H1 (cell line): ENCODE measurements at regions not wholly inside any gene's neighbourhood (a gene's known extent, or its start where the extent isn't known, plus 50 kb on each side); places are given as distances from the start of the nearest gene placed in this dataset.

Experiments
- CTCF ChIA-PET: fragments of 300-600 bp; sonication (Branson Sonifier 250); formaldehyde crosslinking; loops from one replicate; lab custom pipeline; 2021; ENCODE audit not compliant: partially characterized antibody; lab: Charles Lee
- POLR2A ChIA-PET: fragments of 300-600 bp; sonication (Branson Sonifier 250); formaldehyde crosslinking; loops from one replicate; lab custom pipeline; 2021; ENCODE audit warnings: inconsistent platforms; ENCODE audit not compliant: partially characterized antibody; lab: Charles Lee
- DNase-seq, 2 experiments: peaks; one replicate each; pipeline versions ENCODE4 v3.0.0 to v3.0.0-alpha.2; 2010 to 2022; ENCODE audit warnings: low spot score in 2 of 2, low read depth in 1 of 2, mixed read lengths in 1 of 2
- FAIRE-seq: peaks from 2 replicates; lab custom pipeline; 2011; peaks lifted over from hg19 to GRCh38; lab: Jason Lieb, UNC
- H2AFZ ChIP-seq: 2 replicates; pipeline ENCODE4 v1.8.1; 2012; ENCODE audit warnings: low read length, inconsistent platforms
- H2AK5ac ChIP-seq: 2 replicates; pipeline ENCODE4 v1.6.1; 2013; ENCODE audit warnings: low read depth, low read length
- H2BK120ac ChIP-seq: replicated peaks from 2 replicates; pipeline ENCODE3; 2013; ENCODE audit warnings: low read depth, low read length, inconsistent platforms
- H2BK12ac ChIP-seq: 2 replicates; pipeline ENCODE4 v1.6.1; 2013; ENCODE audit warnings: low read depth, low read length
- H2BK15ac ChIP-seq: 2 replicates; pipeline ENCODE4 v1.6.1; 2013; ENCODE audit warnings: low read length
- H2BK20ac ChIP-seq: 2 replicates; pipeline ENCODE4 v1.6.1; 2013; ENCODE audit warnings: low read length
- H2BK5ac ChIP-seq: 2 replicates; pipeline ENCODE4 v1.6.1; 2013; ENCODE audit warnings: low read depth, low read length
- H3K14ac ChIP-seq: 2 replicates; pipeline ENCODE4 v1.6.1; 2013; ENCODE audit warnings: inconsistent platforms; ENCODE audit not compliant: insufficient read length
- H3K18ac ChIP-seq: 2 replicates; pipeline ENCODE4 v1.6.1; 2013; ENCODE audit warnings: low read length; ENCODE audit errors: extremely low read depth
- H3K23ac ChIP-seq: 2 replicates; pipeline ENCODE4 v1.6.1; 2013; ENCODE audit warnings: inconsistent platforms; ENCODE audit not compliant: insufficient read length
- H3K23me2 ChIP-seq: 2 replicates; pipeline ENCODE4 v1.6.1; 2013; ENCODE audit warnings: low read depth, low read length
- H3K27ac ChIP-seq: 2 replicates; pipeline ENCODE4 v1.6.1; 2011; ENCODE audit warnings: low read depth, low read length, inconsistent platforms
- H3K27me3 ChIP-seq, 4 experiments: replicated peaks in 1 of 4; 1 replicate in 1 of 4; 2 replicates in 3 of 4; pipeline versions ENCODE4 v1.6.1 to v1.8.1; 2011 to 2013; ENCODE audit warnings: low read length in 3 of 4, mild to moderate bottlenecking in 3 of 4, inconsistent platforms in 2 of 4, mixed read lengths in 2 of 4, moderate library complexity in 1 of 4; ENCODE audit not compliant: control insufficient read depth in 3 of 4, insufficient read depth in 3 of 4; ENCODE audit errors: extremely low read depth in 1 of 4
- H3K36me3 ChIP-seq, 4 experiments: 2 replicates each; pipeline versions ENCODE4 v1.6.1 to v1.8.1; 2011 to 2013; ENCODE audit warnings: mild to moderate bottlenecking in 4 of 4, low read length in 3 of 4, moderate library complexity in 2 of 4, control low read depth in 1 of 4, inconsistent platforms in 1 of 4; ENCODE audit not compliant: insufficient read depth in 4 of 4, control insufficient read depth in 2 of 4
- H3K4ac ChIP-seq: replicated peaks from 2 replicates; pipeline ENCODE3; 2013; ENCODE audit warnings: low read length, low read depth, mixed read lengths, inconsistent platforms; ENCODE audit not compliant: insufficient read length
- H3K4me1 ChIP-seq, 4 experiments: replicated peaks in 1 of 4; 1 replicate in 1 of 4; 2 replicates in 3 of 4; pipeline versions ENCODE4 v1.6.1 to v1.8.1; 2011 to 2013; ENCODE audit warnings: low read length in 3 of 4, inconsistent platforms in 2 of 4, mixed read lengths in 1 of 4; ENCODE audit not compliant: insufficient read depth in 4 of 4, control insufficient read depth in 3 of 4
- H3K4me2 ChIP-seq, 2 experiments: 2 replicates each; pipeline versions ENCODE4 v1.6.1 to v1.8.1; 2011 to 2013; ENCODE audit warnings: low read depth in 2 of 2, low read length in 2 of 2, control low read depth in 1 of 2, inconsistent platforms in 1 of 2, mild to moderate bottlenecking in 1 of 2; ENCODE audit not compliant: insufficient read depth in 1 of 2
- H3K4me3 ChIP-seq, 4 experiments: fragments of 200-600, 300-600 bp in 1 of 4; sonication (generic), shearing (Covaris generic), sonication (Bioruptor Twin) in 1 of 4; 2 replicates each; pipeline versions ENCODE4 v1.5.1 to v1.8.1; 2011 to 2016; ENCODE audit warnings: low read length in 4 of 4, low read depth in 3 of 4, control low read depth in 2 of 4, inconsistent platforms in 2 of 4, mild to moderate bottlenecking in 2 of 4, mixed read lengths in 1 of 4, moderate library complexity in 1 of 4; ENCODE audit not compliant: insufficient read depth in 2 of 4; ENCODE audit errors: extremely low read depth in 1 of 4
- H3K56ac ChIP-seq: replicated peaks from 2 replicates; pipeline ENCODE3; 2013; ENCODE audit warnings: low read depth, mild to moderate bottlenecking, mixed read lengths, low read length, inconsistent platforms; ENCODE audit not compliant: insufficient read length
- H3K79me1 ChIP-seq: 2 replicates; pipeline ENCODE4 v1.6.1; 2013; ENCODE audit warnings: low read depth, low read length, control low read depth
- H3K79me2 ChIP-seq, 2 experiments: 2 replicates each; pipeline versions ENCODE4 v1.6.1 to v1.8.1; 2012 to 2013; ENCODE audit warnings: low read length in 2 of 2, mild to moderate bottlenecking in 2 of 2, inconsistent platforms in 1 of 2; ENCODE audit not compliant: insufficient read depth in 2 of 2, control insufficient read depth in 1 of 2
- H3K9ac ChIP-seq, 4 experiments: replicated peaks in 1 of 4; 1 replicate in 1 of 4; 2 replicates in 3 of 4; pipeline versions ENCODE4 v1.6.1 to v1.8.1; 2011 to 2013; ENCODE audit warnings: low read depth in 3 of 4, low read length in 3 of 4, control low read depth in 2 of 4, mild to moderate bottlenecking in 2 of 4, moderate library complexity in 2 of 4, inconsistent platforms in 1 of 4; ENCODE audit errors: extremely low read depth in 1 of 4
- H3K9me3 ChIP-seq, 2 experiments: 2 replicates each; pipeline versions ENCODE4 v1.6.1 to v1.8.1; 2012 to 2013; ENCODE audit warnings: mild to moderate bottlenecking in 2 of 2, moderate library complexity in 2 of 2, control low read depth in 1 of 2, inconsistent platforms in 1 of 2, low read depth in 1 of 2, low read length in 1 of 2, mixed read lengths in 1 of 2; ENCODE audit not compliant: insufficient read depth in 2 of 2
- H4K20me1 ChIP-seq, 2 experiments: replicated peaks in 1 of 2; 2 replicates each; pipeline versions ENCODE3 to v1.8.1; 2011 to 2013; ENCODE audit warnings: inconsistent platforms in 2 of 2, low read length in 2 of 2, mild to moderate bottlenecking in 1 of 2; ENCODE audit not compliant: insufficient read depth in 2 of 2, control insufficient read depth in 1 of 2
- H4K5ac ChIP-seq: 2 replicates; pipeline ENCODE4 v1.6.1; 2013; ENCODE audit warnings: low read length, low read depth, mixed read lengths, inconsistent platforms; ENCODE audit not compliant: insufficient read length
- H4K8ac ChIP-seq: 2 replicates; pipeline ENCODE4 v1.8.0; 2013; ENCODE audit warnings: mild to moderate bottlenecking, moderate library complexity, low read length, inconsistent platforms; ENCODE audit not compliant: insufficient read depth; ENCODE audit errors: extremely low read depth
- H4K91ac ChIP-seq: replicated peaks from 2 replicates; pipeline ENCODE3; 2013; ENCODE audit warnings: low read length, mixed read lengths, inconsistent platforms; ENCODE audit not compliant: insufficient read length
- ASH2L ChIP-seq: fragments of 200-600, 300-600 bp; sonication (generic); IDR thresholded peaks from one replicate; pipeline ENCODE4 v1.7.1; 2017; ENCODE audit warnings: low read length
- BRCA1 ChIP-seq: IDR thresholded peaks from 2 replicates; pipeline ENCODE4 v1.6.1; 2012; ENCODE audit warnings: low read depth, low read length, improper control_type of control experiment
- CHD1 ChIP-seq: IDR thresholded peaks from 2 replicates; pipeline ENCODE4 v1.6.1; 2012; ENCODE audit warnings: low read depth, low read length, improper control_type of control experiment
- GTF2F1 ChIP-seq: IDR thresholded peaks from 2 replicates; pipeline ENCODE4 v1.6.1; 2012; ENCODE audit warnings: low read depth, low read length, improper control_type of control experiment, borderline replicate concordance
- NRF1 ChIP-seq: IDR thresholded peaks from 2 replicates; pipeline ENCODE4 v1.6.1; 2011; ENCODE audit warnings: mild to moderate bottlenecking, low read depth, low read length, improper control_type of control experiment
- SIX5 ChIP-seq: IDR thresholded peaks from 2 replicates; pipeline ENCODE4 v1.6.1; 2011; ENCODE audit warnings: mild to moderate bottlenecking, low read depth, low read length
- WGBS, 2 experiments: shearing (Covaris generic) in 1 of 2; methylation state at CpG; one replicate each; pipeline versions ENCODE4 v1.1.6 to v1.1.7; 2013 to 2015; ENCODE audit warnings: low lambda C conversion rate in 2 of 2, mixed read lengths in 2 of 2, inconsistent platforms in 1 of 2, low coverage in 1 of 2, missing lambda C conversion rate in 1 of 2; ENCODE audit not compliant: insufficient replicate concordance in 2 of 2, insufficient coverage in 1 of 2, insufficient read length in 1 of 2; ENCODE audit errors: extremely low coverage in 1 of 2, missing lambda C conversion rate in 1 of 2; 5-methylcytosine and 5-hydroxymethylcytosine counted together

GRCh38 chr12:19801941-19802340 lies 362.6 kb downstream of the AEBP2 start:
- H2BK15ac ChIP-seq = no peak overlapping the region
- H3K18ac ChIP-seq = no peak overlapping the region
- CTCF ChIA-PET = interaction anchor here (0.5 kb wide), 1 partner anchor 754 kb away, joined by 3 read pairs; no protein-coding TSS in a partner anchor
- H3K27me3 ChIP-seq = no peaks in the 10 kb centered on the region
- no peak overlapping the region for H3K27ac ChIP-seq
- DNase-seq (no peak), FAIRE-seq (no peak)
- no peak overlapping the region for H4K91ac ChIP-seq
- no peaks in the 10 kb centered on the region for H3K4me1 ChIP-seq
- no peak overlapping the region for H3K4me2 ChIP-seq
- H3K4me3 ChIP-seq = no peak overlapping the region
- H4K20me1 ChIP-seq = no peaks in the 10 kb centered on the region
- no peak overlapping the region for H2AFZ ChIP-seq
- H3K36me3 ChIP-seq = no peaks in the 10 kb centered on the region
- no peaks in the 10 kb centered on the region for H3K79me2 ChIP-seq
- H3K14ac ChIP-seq = no peak overlapping the region
- no peaks in the 10 kb centered on the region for H3K79me1 ChIP-seq
- no peak overlapping the region for H2AK5ac ChIP-seq
- no peak overlapping the region for H2BK5ac ChIP-seq
- H2BK20ac ChIP-seq = no peak overlapping the region
- TF ChIP-seq GTF2F1 (no peak), SIX5 (no peak), BRCA1 (no peak), ASH2L (no peak), CHD1 (no peak), NRF1 (no peak)
- no peak overlapping the region for H4K8ac ChIP-seq
- WGBS, 2 experiments = 89% methylated on average over 4 of the region's 4 CpGs; no CpG with 5 or more reads in 1 of the 2 experiments
- no peak overlapping the region for H3K9ac ChIP-seq
- peaks cover 0 to 4% of the 10 kb centered on the region in 2 experiments; a peak in 1 of 4 replicates for H3K9me3 ChIP-seq
- no peak overlapping the region for H3K56ac ChIP-seq
- POLR2A ChIA-PET = no interaction called here
- no peak overlapping the region for H2BK12ac ChIP-seq
- no peak overlapping the region for H3K23ac ChIP-seq
- H3K4ac ChIP-seq = no peak overlapping the region
- H4K5ac ChIP-seq = no peak overlapping the region
- no peaks in the 10 kb centered on the region for H3K23me2 ChIP-seq
- no peak overlapping the region for H2BK120ac ChIP-seq
